Thyroid gland (tissue), 4 donors: ENCODE measurements at regions not wholly inside any gene's neighbourhood (a gene's known extent, or its start where the extent isn't known, plus 50 kb on each side); places are given as distances from the start of the nearest gene placed in this dataset.

Experiments used
- POLR2A ChIP-seq, 2 donors: fragments of 450-650 bp; IDR thresholded peaks; one replicate each; pipeline ENCODE4 v1.6.1; 2017; ENCODE audit warnings: antibody characterized with exemption in 2 of 2, mild to moderate bottlenecking in 2 of 2, moderate library complexity in 1 of 2
- TF ChIP-seq, protein P1 (sequence below), 6 experiments: fragments of 200-600 bp in 3 of 6; fragments of 450-650 bp in 3 of 6; sonication (generic) in 3 of 6; IDR thresholded peaks; one replicate each; pipeline ENCODE4 v1.5.1; 2016 to 2019; ENCODE audit warnings: antibody characterized with exemption in 6 of 6, mild to moderate bottlenecking in 2 of 6, inconsistent platforms in 1 of 6, moderate library complexity in 1 of 6

DNA sequence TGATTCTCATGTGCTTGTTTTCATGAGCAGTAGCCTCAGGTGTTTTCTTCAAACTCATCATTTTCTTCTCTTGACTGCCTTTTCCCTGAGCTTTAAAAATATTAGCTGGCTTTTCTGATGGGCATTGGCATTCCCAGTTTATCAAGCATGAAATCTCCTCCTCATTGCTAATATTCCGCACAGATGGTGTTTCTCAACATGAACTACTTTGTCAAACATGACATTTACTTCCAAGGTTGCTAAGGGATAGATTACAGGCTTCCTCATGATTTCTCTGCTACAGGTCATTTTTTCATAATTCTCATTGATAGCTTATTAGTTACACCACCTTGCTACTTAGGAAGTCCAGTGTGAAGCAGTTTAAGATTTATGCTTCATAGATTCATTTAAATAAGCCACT is 1116.9 kb upstream of the CNTNAP5 start:
- TF ChIP-seq, protein P1, sequence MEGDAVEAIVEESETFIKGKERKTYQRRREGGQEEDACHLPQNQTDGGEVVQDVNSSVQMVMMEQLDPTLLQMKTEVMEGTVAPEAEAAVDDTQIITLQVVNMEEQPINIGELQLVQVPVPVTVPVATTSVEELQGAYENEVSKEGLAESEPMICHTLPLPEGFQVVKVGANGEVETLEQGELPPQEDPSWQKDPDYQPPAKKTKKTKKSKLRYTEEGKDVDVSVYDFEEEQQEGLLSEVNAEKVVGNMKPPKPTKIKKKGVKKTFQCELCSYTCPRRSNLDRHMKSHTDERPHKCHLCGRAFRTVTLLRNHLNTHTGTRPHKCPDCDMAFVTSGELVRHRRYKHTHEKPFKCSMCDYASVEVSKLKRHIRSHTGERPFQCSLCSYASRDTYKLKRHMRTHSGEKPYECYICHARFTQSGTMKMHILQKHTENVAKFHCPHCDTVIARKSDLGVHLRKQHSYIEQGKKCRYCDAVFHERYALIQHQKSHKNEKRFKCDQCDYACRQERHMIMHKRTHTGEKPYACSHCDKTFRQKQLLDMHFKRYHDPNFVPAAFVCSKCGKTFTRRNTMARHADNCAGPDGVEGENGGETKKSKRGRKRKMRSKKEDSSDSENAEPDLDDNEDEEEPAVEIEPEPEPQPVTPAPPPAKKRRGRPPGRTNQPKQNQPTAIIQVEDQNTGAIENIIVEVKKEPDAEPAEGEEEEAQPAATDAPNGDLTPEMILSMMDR (IDR thresholded peaks at IDR 0.05): no peak
- no peak for TF ChIP-seq POLR2A (IDR thresholded peaks at IDR 0.05)
